Activated CD4-positive, alpha-beta T cell treated with anti-CD3 and anti-CD28 coated beads, Interleukin-2, amount 50 U/mL, for 16 hours (primary cell): ENCODE measurements at regions not wholly inside any gene's neighbourhood (a gene's known extent, or its start where the extent isn't known, plus 50 kb on each side); places are given as distances from the start of the nearest gene placed in this dataset.
"Not testable (repeated sequence)": the region's sequence is repeated elsewhere in the genome, so short reads cannot be mapped to it uniquely, and the experiment has no call there.

Experiments
- DNase-seq: peaks from one replicate; pipeline ENCODE4 v3.0.0-alpha.2; 2020

GRCh38 chr9:82052081-82052480, 63.5 kb downstream of the SPATA31D1 start:
- no peak for DNase-seq

- DNase-seq = no peak
These were observed 65.9 kb downstream of the SPATA31D1 start for GRCh38 chr9:82054264-82055015.

GRCh38 chr9:82057805-82058204, 69.2 kb downstream of the SPATA31D1 start:
- no peak for DNase-seq

- not testable (repeated sequence) for DNase-seq
These were observed 73.2 kb downstream of the SPATA31D1 start for GRCh38 chr9:82061801-82062200.

GRCh38 chr9:82062245-82062644, 73.7 kb downstream of the SPATA31D1 start:
- no peak for DNase-seq

GRCh38 chr9:82073551-82074543, 85.3 kb downstream of the SPATA31D1 start:
- DNase-seq = no peak

- no peak for DNase-seq
These were observed 91.7 kb downstream of the SPATA31D1 start for GRCh38 chr9:82080265-82080664.

- no peak for DNase-seq
These were observed 92.9 kb downstream of the SPATA31D1 start for GRCh38 chr9:82081496-82081895.

GRCh38 chr9:82082563-82082962, 94.0 kb downstream of the SPATA31D1 start:
- no peak for DNase-seq

- DNase-seq = no peak
These were observed 100.0 kb downstream of the SPATA31D1 start for GRCh38 chr9:82088591-82088990.

GRCh38 chr9:82090046-82090445, 101.5 kb downstream of the SPATA31D1 start:
- no peak for DNase-seq

- DNase-seq = no peak
These were observed 102.5 kb downstream of the SPATA31D1 start for GRCh38 chr9:82091100-82091499.

- no peak for DNase-seq
These were observed 103.0 kb downstream of the SPATA31D1 start for GRCh38 chr9:82091610-82092009.

- DNase-seq = no peak
These were observed 112.9 kb downstream of the SPATA31D1 start for GRCh38 chr9:82101475-82101874.

GRCh38 chr9:82104252-82104651, 115.7 kb downstream of the SPATA31D1 start:
- no peak for DNase-seq

- DNase-seq = no peak
These were observed 117.2 kb downstream of the SPATA31D1 start for GRCh38 chr9:82105729-82106128.

- no peak for DNase-seq
These were observed 118.0 kb downstream of the SPATA31D1 start for GRCh38 chr9:82106536-82106935.

GRCh38 chr9:82108474-82108873, 119.9 kb downstream of the SPATA31D1 start:
- DNase-seq = no peak

GRCh38 chr9:82108941-82109340, 120.4 kb downstream of the SPATA31D1 start:
- DNase-seq = no peak

- DNase-seq = no peak
These were observed 121.1 kb downstream of the SPATA31D1 start for GRCh38 chr9:82109626-82110025.

- no peak for DNase-seq
These were observed 122.3 kb downstream of the SPATA31D1 start for GRCh38 chr9:82110881-82111280.

GRCh38 chr9:82115331-82115730, 126.8 kb downstream of the SPATA31D1 start:
- no peak for DNase-seq

- DNase-seq = no peak
These were observed 127.3 kb downstream of the SPATA31D1 start for GRCh38 chr9:82115900-82116299.

GRCh38 chr9:82116556-82116955, 128.0 kb downstream of the SPATA31D1 start:
- DNase-seq = no peak
